PFSK-1 (cell line): ENCODE measurements at regions not wholly inside any gene's neighbourhood (a gene's known extent, or its start where the extent isn't known, plus 50 kb on each side); places are given as distances from the start of the nearest gene placed in this dataset.

Source experiments
- FOXP2 ChIP-seq: optimal IDR thresholded peaks from 2 replicates; pipeline ENCODE3; 2011; ENCODE audit warnings: borderline replicate concordance, control low read depth, inconsistent platforms; ENCODE audit not compliant: insufficient read depth; ENCODE audit errors: extremely low read length, extremely low read depth
- POLR2AphosphoS5 ChIP-seq: IDR thresholded peaks from 2 replicates; pipeline ENCODE4 v1.6.1; 2012; ENCODE audit warnings: low read depth, mild to moderate bottlenecking, control low read depth, low read length, moderate library complexity
- REST ChIP-seq, 2 experiments: IDR thresholded peaks; 2 replicates each; pipeline versions ENCODE4 v1.6.1 to v1.8.0; 2011 to 2012; ENCODE audit warnings: low read depth in 2 of 2, low read length in 2 of 2, control low read depth in 1 of 2, inconsistent platforms in 1 of 2, mild to moderate bottlenecking in 1 of 2, moderate library complexity in 1 of 2; ENCODE audit not compliant: insufficient read depth in 1 of 2
- SIN3A ChIP-seq: IDR thresholded peaks from 2 replicates; pipeline ENCODE4 v1.6.1; 2012; ENCODE audit warnings: mild to moderate bottlenecking, low read length, moderate library complexity, borderline replicate concordance; ENCODE audit not compliant: insufficient read depth
- TAF1 ChIP-seq: IDR thresholded peaks from 2 replicates; pipeline ENCODE4 v1.6.1; 2012; ENCODE audit warnings: low read length, control low read depth, borderline replicate concordance; ENCODE audit not compliant: insufficient read depth

DNA sequence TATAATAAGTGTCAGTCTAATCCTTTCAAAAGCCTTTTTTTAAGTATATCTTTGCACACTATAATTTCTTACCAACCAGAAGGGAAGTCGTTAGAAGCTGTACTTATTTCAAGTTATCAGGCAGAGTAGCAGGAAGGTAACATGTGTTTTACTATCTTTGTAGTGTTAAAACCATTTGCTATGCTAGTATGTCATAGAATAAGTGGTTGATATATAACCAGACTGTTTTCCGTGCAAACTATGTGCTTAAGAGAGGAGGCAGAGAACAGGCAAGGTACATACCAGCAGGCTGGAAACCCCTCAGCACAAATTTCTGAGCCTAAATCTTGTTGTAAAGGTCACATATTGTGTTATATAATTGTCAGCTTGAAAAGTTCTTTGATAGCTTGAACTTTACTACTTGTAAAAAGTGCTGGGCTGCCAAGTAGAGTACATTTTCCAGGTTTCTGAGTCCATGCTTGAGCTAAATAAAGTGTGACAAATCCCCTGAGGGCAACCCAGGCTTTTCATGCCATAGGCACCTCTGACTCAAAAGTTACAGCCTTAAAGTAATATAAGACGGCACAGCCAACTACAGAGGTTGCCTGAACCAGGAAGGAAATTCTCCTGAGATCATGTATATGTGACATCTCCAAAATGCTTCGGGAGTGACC, 1297.4 kb downstream of the PCDH9 start:
- no peak for TF ChIP-seq POLR2AphosphoS5
- TF ChIP-seq REST (IDR thresholded peaks at IDR 0.05; ENCODE audit: insufficient read depth in 1 of 2, low read depth in 2 of 2, low read length in 2 of 2): no peak
- no peak for TF ChIP-seq SIN3A
- no peak for TF ChIP-seq TAF1
- no peak for TF ChIP-seq FOXP2
